ENCODE measurements at regions not wholly inside any gene's neighbourhood (a gene's known extent, or its start where the extent isn't known, plus 50 kb on each side); places are given as distances from the start of the nearest gene placed in this dataset.
"Not testable (repeated sequence)": the region's sequence is repeated elsewhere in the genome, so short reads cannot be mapped to it uniquely, and the experiment has no call there.

DNA sequence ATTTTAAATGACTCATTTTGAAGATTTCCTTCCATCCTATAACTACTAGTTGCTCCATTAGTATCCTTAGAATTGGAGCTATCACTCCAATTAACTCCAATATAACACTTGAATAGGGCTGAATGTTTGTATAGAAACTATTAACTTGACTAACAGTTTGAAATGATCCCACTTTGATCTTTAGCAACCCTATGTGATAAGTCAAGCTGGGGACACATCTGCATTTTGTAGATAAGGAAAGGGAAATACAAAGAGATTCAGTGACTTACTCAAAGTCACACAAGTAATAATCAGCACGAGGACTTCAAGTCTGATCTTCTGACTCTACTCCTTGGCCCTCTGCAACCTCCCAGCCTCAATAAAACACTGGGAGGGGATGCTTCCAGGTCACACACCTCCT, 101.1 kb downstream of the TMEM215 start:
- no peaks in the 10 kb centered on the region for H3K27me3 ChIP-seq (ENCODE audit: control insufficient read depth, insufficient read depth, low read length)
- WGBS (ENCODE audit: insufficient coverage, insufficient read length) = no CpG with 5 or more reads among the region's 1 CpG
- H3K4me1 ChIP-seq (ENCODE audit: control insufficient read depth, insufficient read depth, low read length) = no peaks in the 10 kb centered on the region
- H3K36me3 ChIP-seq (ENCODE audit: control insufficient read depth, insufficient read depth, low read length) = no peaks in the 10 kb centered on the region
- H3K4me3 ChIP-seq (ENCODE audit: low read length) = no peak overlapping the region
- H3K9me3 ChIP-seq (ENCODE audit: control insufficient read depth, insufficient read depth, low read length) = no peaks in the 10 kb centered on the region
- DNase-seq (ENCODE audit: low read depth, low spot score) = no peak
- H3K27ac ChIP-seq (ENCODE audit: low read length) = no peak overlapping the region

DNA sequence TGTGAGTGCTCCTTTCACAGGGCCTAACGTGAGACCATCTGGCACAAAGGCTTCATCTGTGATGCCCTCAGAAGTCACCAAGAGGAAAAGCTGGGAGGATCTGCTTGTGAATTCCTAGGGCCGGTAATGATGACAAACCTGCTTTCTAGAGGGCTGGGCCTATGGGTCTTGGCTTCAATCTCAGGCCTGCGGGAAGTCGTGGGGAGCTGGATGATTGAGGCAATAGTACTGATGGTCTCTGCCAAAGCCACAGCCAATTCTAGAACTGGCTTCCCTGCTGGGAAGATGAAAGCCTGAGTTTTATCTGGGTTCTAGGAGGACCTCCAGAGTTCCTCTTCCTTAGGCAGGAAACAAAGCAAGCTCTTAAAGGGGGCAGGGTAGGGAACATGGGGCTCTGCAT, 102.7 kb downstream of the TMEM215 start:
- no peak for DNase-seq (ENCODE audit: low read depth, low spot score)
- no peak overlapping the region for H3K27ac ChIP-seq (ENCODE audit: low read length)
- no peaks in the 10 kb centered on the region for H3K4me1 ChIP-seq (ENCODE audit: control insufficient read depth, insufficient read depth, low read length)
- no CpG with 5 or more reads among the region's 4 CpGs for WGBS (ENCODE audit: insufficient coverage, insufficient read length)
- no peak overlapping the region for H3K4me3 ChIP-seq (ENCODE audit: low read length)
- H3K36me3 ChIP-seq (ENCODE audit: control insufficient read depth, insufficient read depth, low read length) = no peaks in the 10 kb centered on the region
- H3K27me3 ChIP-seq (ENCODE audit: control insufficient read depth, insufficient read depth, low read length) = no peaks in the 10 kb centered on the region
- no peaks in the 10 kb centered on the region for H3K9me3 ChIP-seq (ENCODE audit: control insufficient read depth, insufficient read depth, low read length)

DNA sequence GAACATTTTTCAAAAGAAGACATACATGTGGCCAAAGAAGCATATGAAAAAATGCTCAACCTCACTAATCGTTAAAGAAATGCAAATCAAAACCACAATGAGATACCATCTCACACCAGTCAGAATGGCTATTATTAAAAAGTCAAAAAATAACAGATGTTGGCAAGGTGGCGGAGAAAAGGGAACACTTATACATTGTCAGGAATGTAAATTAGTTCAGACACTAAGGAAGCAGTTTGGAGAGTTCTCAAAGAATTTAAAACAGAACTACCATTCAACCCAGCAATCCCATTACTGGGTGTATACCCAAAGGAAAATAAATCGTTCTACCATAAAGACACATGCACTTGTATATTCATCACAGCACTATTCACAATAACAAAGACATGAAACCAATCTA, 106.9 kb downstream of the APTX start:
- not testable (repeated sequence) for DNase-seq (ENCODE audit: low read depth, low spot score); H3K4me3 ChIP-seq (ENCODE audit: low read length); H3K9me3 ChIP-seq (ENCODE audit: control insufficient read depth, insufficient read depth, low read length); H3K36me3 ChIP-seq (ENCODE audit: control insufficient read depth, insufficient read depth, low read length); H3K4me1 ChIP-seq (ENCODE audit: control insufficient read depth, insufficient read depth, low read length); H3K27ac ChIP-seq (ENCODE audit: low read length); H3K27me3 ChIP-seq (ENCODE audit: control insufficient read depth, insufficient read depth, low read length)
- WGBS (ENCODE audit: insufficient coverage, insufficient read length) = no CpG with 5 or more reads among the region's 3 CpGs

DNA sequence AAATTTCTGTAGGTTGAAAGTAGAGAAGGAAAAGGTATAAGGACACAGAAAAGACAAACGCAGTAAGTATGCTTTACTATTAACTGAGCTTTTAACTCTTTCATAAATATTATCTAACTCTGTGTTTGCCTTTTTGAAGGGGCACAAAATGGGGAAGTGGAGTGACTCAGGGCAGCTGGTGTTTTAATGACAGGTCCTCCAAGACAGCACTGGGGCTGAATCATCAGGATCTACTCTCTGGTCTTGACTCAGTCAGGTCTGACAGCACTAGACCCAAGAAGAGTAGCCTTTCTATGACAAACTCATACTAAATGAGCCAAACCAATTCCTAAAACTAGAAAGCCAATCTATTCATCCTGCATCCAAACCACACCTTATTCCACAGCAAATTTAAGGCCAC, 102.2 kb downstream of the APTX start:
- Histone ChIP-seq H3K27ac (ENCODE audit: low read length) (no peak overlapping the region), H3K27me3 (ENCODE audit: control insufficient read depth, insufficient read depth, low read length) (no peaks in the 10 kb centered on the region), H3K4me3 (ENCODE audit: low read length) (no peak overlapping the region), H3K4me1 (ENCODE audit: control insufficient read depth, insufficient read depth, low read length) (no peaks in the 10 kb centered on the region), H3K9me3 (ENCODE audit: control insufficient read depth, insufficient read depth, low read length) (no peaks in the 10 kb centered on the region), H3K36me3 (ENCODE audit: control insufficient read depth, insufficient read depth, low read length) (no peaks in the 10 kb centered on the region)
- no CpG with 5 or more reads among the region's 1 CpG for WGBS (ENCODE audit: insufficient coverage, insufficient read length)
- DNase-seq (ENCODE audit: low read depth, low spot score) = no peak

DNA sequence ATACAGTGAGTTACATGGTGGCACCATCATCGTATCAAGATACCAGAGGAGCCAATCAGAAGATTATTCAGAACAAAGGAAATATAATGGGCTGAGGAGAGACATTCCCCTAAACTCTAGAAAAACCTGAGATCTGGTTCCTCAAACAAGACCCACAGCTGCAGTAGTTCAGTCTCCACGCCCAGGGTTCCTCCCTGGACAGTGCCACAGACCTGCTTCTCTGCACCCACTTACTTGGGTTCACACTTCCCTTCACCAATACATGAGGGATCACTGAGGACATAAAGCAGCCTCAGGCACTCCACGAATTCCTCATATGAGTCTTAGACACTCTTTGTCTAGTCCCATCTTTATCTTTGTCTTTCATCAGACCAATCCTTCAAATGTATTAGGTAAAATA, 101.7 kb downstream of the APTX start:
- H3K4me3 ChIP-seq (ENCODE audit: low read length) = no peak overlapping the region
- no peak overlapping the region for H3K27ac ChIP-seq (ENCODE audit: low read length)
- DNase-seq (ENCODE audit: low read depth, low spot score) = no peak
- H3K27me3 ChIP-seq (ENCODE audit: control insufficient read depth, insufficient read depth, low read length) = no peaks in the 10 kb centered on the region
- H3K9me3 ChIP-seq (ENCODE audit: control insufficient read depth, insufficient read depth, low read length) = no peaks in the 10 kb centered on the region
- WGBS (ENCODE audit: insufficient coverage, insufficient read length) = no CpG with 5 or more reads among the region's 3 CpGs
- no peaks in the 10 kb centered on the region for H3K4me1 ChIP-seq (ENCODE audit: control insufficient read depth, insufficient read depth, low read length)
- H3K36me3 ChIP-seq (ENCODE audit: control insufficient read depth, insufficient read depth, low read length) = no peaks in the 10 kb centered on the region

DNA sequence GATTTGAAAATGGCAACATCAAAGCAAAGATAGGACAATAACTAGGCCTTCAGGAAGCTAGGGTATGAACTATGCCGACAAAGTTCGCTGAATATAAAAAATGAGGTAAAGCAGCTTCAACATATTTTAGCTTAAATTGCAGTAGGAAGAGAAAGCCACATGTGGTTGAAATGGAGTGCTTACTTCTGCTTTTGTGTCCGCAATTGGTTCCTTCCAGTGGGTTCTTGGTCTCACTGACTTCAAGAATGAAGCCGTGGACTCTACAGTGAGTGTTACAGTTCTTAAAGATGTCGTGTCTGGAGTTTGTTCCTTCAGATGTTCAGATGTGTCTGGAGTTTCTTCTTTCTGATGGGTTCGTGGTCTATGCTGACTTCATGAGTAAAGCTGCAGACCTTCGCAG, 95.2 kb downstream of the APTX start:
- no peak overlapping the region for H3K4me3 ChIP-seq (ENCODE audit: low read length)
- no peak overlapping the region for H3K27ac ChIP-seq (ENCODE audit: low read length)
- no peaks in the 10 kb centered on the region for H3K9me3 ChIP-seq (ENCODE audit: control insufficient read depth, insufficient read depth, low read length)
- H3K27me3 ChIP-seq (ENCODE audit: control insufficient read depth, insufficient read depth, low read length) = no peaks in the 10 kb centered on the region
- DNase-seq (ENCODE audit: low read depth, low spot score) = no peak
- WGBS (ENCODE audit: insufficient coverage, insufficient read length) = no CpG with 5 or more reads among the region's 7 CpGs
- no peaks in the 10 kb centered on the region for H3K36me3 ChIP-seq (ENCODE audit: control insufficient read depth, insufficient read depth, low read length)
- H3K4me1 ChIP-seq (ENCODE audit: control insufficient read depth, insufficient read depth, low read length) = no peaks in the 10 kb centered on the region

DNA sequence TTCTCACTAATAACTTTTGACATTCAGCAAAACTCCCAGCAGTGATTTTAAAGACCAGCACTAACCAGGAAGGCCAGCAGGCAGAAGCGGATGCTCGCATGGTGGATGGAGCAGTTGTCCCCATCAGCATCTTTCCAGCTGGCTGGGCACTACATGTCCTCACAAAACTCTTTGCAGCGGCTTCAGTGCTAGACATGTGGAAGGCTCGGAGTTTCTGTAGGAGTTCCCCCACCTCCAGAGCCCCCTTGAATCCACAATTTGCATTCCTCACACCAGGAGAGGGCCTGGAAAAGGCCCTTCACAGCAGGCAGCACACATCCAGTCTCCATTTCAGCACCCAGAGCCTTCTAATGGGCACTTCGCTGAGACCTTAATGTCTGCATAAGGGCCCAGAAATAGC, 85.6 kb downstream of the APTX start:
- peaks cover 3% of the 10 kb centered on the region; the same call in 1 of the 2 replicates for H3K4me1 ChIP-seq (ENCODE audit: control insufficient read depth, insufficient read depth, low read length)
- WGBS (ENCODE audit: insufficient coverage, insufficient read length) = no CpG with 5 or more reads among the region's 5 CpGs

DNA sequence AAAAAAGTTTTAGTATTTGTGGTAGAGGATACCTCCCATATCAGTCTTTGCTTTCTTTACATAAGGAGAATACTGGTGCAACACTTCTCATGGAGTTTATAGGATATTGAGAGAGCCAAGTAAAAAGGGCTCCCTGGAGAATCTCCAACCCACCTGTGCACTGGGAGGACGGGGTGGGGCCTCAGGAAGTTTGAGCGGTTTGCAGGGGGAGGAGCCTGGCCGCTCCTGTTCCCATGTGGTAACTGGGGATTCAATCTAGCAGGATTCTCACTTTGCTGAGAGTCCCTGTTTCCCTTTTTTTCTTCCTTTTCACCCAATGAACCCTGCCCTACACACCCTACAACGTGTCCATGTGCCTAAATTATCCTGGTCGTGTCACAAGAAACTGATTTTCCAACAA, 82.8 kb downstream of the APTX start:
- peaks cover 3% of the 10 kb centered on the region; the same call in 1 of the 2 replicates for H3K4me1 ChIP-seq (ENCODE audit: control insufficient read depth, insufficient read depth, low read length)
- no CpG with 5 or more reads among the region's 5 CpGs for WGBS (ENCODE audit: insufficient coverage, insufficient read length)
- DNase-seq (ENCODE audit: low read depth, low spot score) = no peak
- no peak overlapping the region for H3K27ac ChIP-seq (ENCODE audit: low read length)
- no peaks in the 10 kb centered on the region for H3K9me3 ChIP-seq (ENCODE audit: control insufficient read depth, insufficient read depth, low read length)
- H3K36me3 ChIP-seq (ENCODE audit: control insufficient read depth, insufficient read depth, low read length) = no peaks in the 10 kb centered on the region
- no peak overlapping the region for H3K4me3 ChIP-seq (ENCODE audit: low read length)
- no peaks in the 10 kb centered on the region for H3K27me3 ChIP-seq (ENCODE audit: control insufficient read depth, insufficient read depth, low read length)

More for the DNA sequence above, 85.6 kb downstream of the APTX start:
- Histone ChIP-seq H3K9me3 (ENCODE audit: control insufficient read depth, insufficient read depth, low read length) (no peaks in the 10 kb centered on the region), H3K4me3 (ENCODE audit: low read length) (no peak overlapping the region), H3K36me3 (ENCODE audit: control insufficient read depth, insufficient read depth, low read length) (no peaks in the 10 kb centered on the region), H3K27me3 (ENCODE audit: control insufficient read depth, insufficient read depth, low read length) (no peaks in the 10 kb centered on the region), H3K27ac (ENCODE audit: low read length) (no peak overlapping the region)
- DNase-seq (ENCODE audit: low read depth, low spot score) = no peak

All from iPS DF 6.9 (cell line).